GM12878 (cell line): ENCODE measurements at regions not wholly inside any gene's neighbourhood (a gene's known extent, or its start where the extent isn't known, plus 50 kb on each side); places are given as distances from the start of the nearest gene placed in this dataset.

Source experiments
- BCLAF1 ChIP-seq: fragments of 450-650 bp; IDR thresholded peaks from 2 replicates; pipeline ENCODE4 v1.6.1; 2017; ENCODE audit warnings: antibody characterized with exemption, mild to moderate bottlenecking, moderate library complexity
- CTCF ChIP-seq, 3 experiments: IDR thresholded peaks in 2 of 3; conservative IDR thresholded peaks in 1 of 3; 2 replicates each; pipeline ENCODE4 v1.5.1; 2011; ENCODE audit warnings: low read depth in 3 of 3, low read length in 3 of 3, mild to moderate bottlenecking in 3 of 3, control low read depth in 2 of 3, moderate library complexity in 2 of 3, inconsistent platforms in 1 of 3, mixed read lengths in 1 of 3; ENCODE audit not compliant: control insufficient read depth in 2 of 3, insufficient read depth in 1 of 3; ENCODE audit errors: extremely low read depth in 1 of 3
- FOS ChIP-seq: IDR thresholded peaks from 3 replicates; pipeline ENCODE4 v1.6.1; 2011; ENCODE audit warnings: borderline replicate concordance; ENCODE audit not compliant: insufficient read length; ENCODE audit errors: extremely low read depth
- FOXM1 ChIP-seq: IDR thresholded peaks from 2 replicates; pipeline ENCODE4 v1.6.1; 2012; ENCODE audit warnings: low read depth, mild to moderate bottlenecking, inconsistent platforms, low read length, moderate library complexity
- GABPA ChIP-seq: IDR thresholded peaks from 2 replicates; pipeline ENCODE4 v1.6.1; 2014; ENCODE audit warnings: antibody characterized with exemption, low read depth, mild to moderate bottlenecking, inconsistent platforms
- KAT2A ChIP-seq: conservative IDR thresholded peaks from 2 replicates; pipeline ENCODE4 v1.6.1; 2011; ENCODE audit warnings: low read depth, low read length; ENCODE audit not compliant: control insufficient read depth
- MXI1 ChIP-seq: fragments of 150-350 bp; IDR thresholded peaks from 2 replicates; pipeline ENCODE4 v1.6.1; 2011; ENCODE audit warnings: low read depth, mild to moderate bottlenecking, inconsistent platforms, low read length, improper control_type of control experiment
- NFIC ChIP-seq: IDR thresholded peaks from 2 replicates; pipeline ENCODE4 v1.6.1; 2012; ENCODE audit warnings: low read depth, mild to moderate bottlenecking, inconsistent platforms, low read length, moderate library complexity
- NR2C2 ChIP-seq: IDR thresholded peaks from 2 replicates; pipeline ENCODE4 v1.6.1; 2011; ENCODE audit warnings: borderline replicate concordance, low read depth; ENCODE audit not compliant: control insufficient read depth, insufficient read length
- POLR2A ChIP-seq: IDR thresholded peaks from 2 replicates; pipeline ENCODE4 v1.6.1; 2011; ENCODE audit warnings: low read depth, mild to moderate bottlenecking, low read length
- POLR2AphosphoS2 ChIP-seq: IDR thresholded peaks from 2 replicates; pipeline ENCODE4 v1.6.1; 2011; ENCODE audit warnings: low read depth, mild to moderate bottlenecking, low read length, improper control_type of control experiment, moderate library complexity
- REST ChIP-seq: IDR thresholded peaks from 2 replicates; pipeline ENCODE4 v1.6.1; 2012; ENCODE audit warnings: mild to moderate bottlenecking, low read depth, low read length

GRCh38 chr15:80315289-80315987 lies 63.4 kb upstream of the CTXND1 start:
- TF ChIP-seq GABPA: no peak
- no peak for TF ChIP-seq BCLAF1
- no peak for TF ChIP-seq REST
- no peak for TF ChIP-seq NR2C2
- no peak for TF ChIP-seq MXI1
- no peak for TF ChIP-seq CTCF (IDR thresholded peaks at IDR 0.05 in 2 of 3, conservative IDR thresholded peaks at IDR 0.05 in 1 of 3; ENCODE audit: control insufficient read depth in 2 of 3, extremely low read depth in 1 of 3, insufficient read depth in 1 of 3, low read depth in 3 of 3, low read length in 3 of 3)
- TF ChIP-seq FOXM1: no peak
- no peak for TF ChIP-seq NFIC
- no peak for TF ChIP-seq POLR2A
- no peak for TF ChIP-seq POLR2AphosphoS2
- no peak for TF ChIP-seq KAT2A
- no peak for TF ChIP-seq FOS
